VCaP (cell line): ENCODE measurements at regions not wholly inside any gene's neighbourhood (a gene's known extent, or its start where the extent isn't known, plus 50 kb on each side); places are given as distances from the start of the nearest gene placed in this dataset.

ENCODE experiments used
- H3K27ac ChIP-seq: fragments of 450-650 bp; 2 replicates; pipeline ENCODE4 v1.5.1; 2017
- CTCF ChIP-seq: fragments of 450-650 bp; conservative IDR thresholded peaks from 2 replicates; pipeline ENCODE4 v1.5.1; 2017; ENCODE audit warnings: mild to moderate bottlenecking, moderate library complexity

GRCh38 chr3:194874783-194875182 lies 189.1 kb downstream of the FAM43A start:
- peak overlapping the region; percentile 92 for H3K27ac ChIP-seq
- no peak for TF ChIP-seq CTCF

GRCh38 chr3:194875581-194876402 lies 190.1 kb downstream of the FAM43A start:
- no peak for TF ChIP-seq CTCF
- H3K27ac ChIP-seq, result no peak overlapping the region

GRCh38 chr3:194876403-194877095 lies 190.9 kb downstream of the FAM43A start:
- TF ChIP-seq CTCF, result no peak

GRCh38 chr3:194877291-194878119 lies 191.8 kb downstream of the FAM43A start:
- no peak for TF ChIP-seq CTCF

More at GRCh38 chr3:194876403-194877095, 190.9 kb downstream of the FAM43A start:
- H3K27ac ChIP-seq, result no peak overlapping the region

GRCh38 chr3:194879126-194879877 lies 193.6 kb downstream of the FAM43A start:
- peak overlapping the region; percentile 85 for H3K27ac ChIP-seq
- TF ChIP-seq CTCF, result no peak

More at GRCh38 chr3:194877291-194878119, 191.8 kb downstream of the FAM43A start:
- H3K27ac ChIP-seq, result no peak overlapping the region

- peak overlapping the region; percentile 85 for H3K27ac ChIP-seq
- no peak for TF ChIP-seq CTCF
Measured at GRCh38 chr3:194879991-194880939, 194.6 kb downstream of the FAM43A start.
